ENCODE measurements at regions not wholly inside any gene's neighbourhood (a gene's known extent, or its start where the extent isn't known, plus 50 kb on each side); places are given as distances from the start of the nearest gene placed in this dataset.

DNA sequence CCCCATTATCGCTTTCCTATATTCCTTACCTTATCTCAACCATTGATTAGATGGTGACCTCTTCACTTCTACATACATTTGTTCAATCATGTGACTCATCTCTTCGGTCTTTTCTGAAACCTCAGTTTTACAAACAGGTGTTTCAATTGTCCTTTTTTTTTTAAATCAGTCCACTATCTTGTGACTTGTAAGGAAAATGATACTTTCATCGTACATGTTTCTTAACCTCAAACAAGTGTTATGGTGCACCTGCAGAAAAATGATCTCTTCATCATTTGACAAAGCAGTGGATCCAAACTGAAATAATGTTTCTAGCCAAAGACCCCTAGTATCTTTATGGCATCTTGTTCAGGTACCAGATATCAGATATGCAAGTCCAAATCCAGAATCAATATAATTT lies 1157.2 kb downstream of the MRPL39 start:
- Histone ChIP-seq H3K4me2 (ENCODE audit: low read depth, low read length, poor library complexity, severe bottlenecking) (no peak overlapping the region), H3K9me2 (replicated peaks; ENCODE audit: low read depth, low read length) (no peaks in the 10 kb centered on the region), H3F3A (ENCODE audit: low read depth) (no peaks in the 10 kb centered on the region), H3K4me3 (ENCODE audit: low read length, poor library complexity, severe bottlenecking) (no peak overlapping the region), H2AFZ (ENCODE audit: low read length) (no peak overlapping the region), H3K36me3 (ENCODE audit: insufficient read depth, low read length) (no peaks in the 10 kb centered on the region), H4K20me1 (ENCODE audit: insufficient read depth, low read length, poor library complexity, severe bottlenecking) (no peaks in the 10 kb centered on the region), H3K9ac (ENCODE audit: low read depth, low read length, poor library complexity, severe bottlenecking) (no peak overlapping the region), H3K27me3 (ENCODE audit: insufficient read depth, low read length, poor library complexity, severe bottlenecking) (no peaks in the 10 kb centered on the region), H3K4me1 (ENCODE audit: insufficient read depth, low read length, poor library complexity, severe bottlenecking) (no peaks in the 10 kb centered on the region), H3K79me2 (ENCODE audit: insufficient read depth, low read length) (no peaks in the 10 kb centered on the region), H3K9me3 (ENCODE audit: insufficient read depth, low read depth, low read length) (no peaks in the 10 kb centered on the region)
- TF ChIP-seq EZH2phosphoT487 (IDR thresholded peaks at IDR 0.05; ENCODE audit: borderline replicate concordance) = no peak
- TF ChIP-seq, protein P1, sequence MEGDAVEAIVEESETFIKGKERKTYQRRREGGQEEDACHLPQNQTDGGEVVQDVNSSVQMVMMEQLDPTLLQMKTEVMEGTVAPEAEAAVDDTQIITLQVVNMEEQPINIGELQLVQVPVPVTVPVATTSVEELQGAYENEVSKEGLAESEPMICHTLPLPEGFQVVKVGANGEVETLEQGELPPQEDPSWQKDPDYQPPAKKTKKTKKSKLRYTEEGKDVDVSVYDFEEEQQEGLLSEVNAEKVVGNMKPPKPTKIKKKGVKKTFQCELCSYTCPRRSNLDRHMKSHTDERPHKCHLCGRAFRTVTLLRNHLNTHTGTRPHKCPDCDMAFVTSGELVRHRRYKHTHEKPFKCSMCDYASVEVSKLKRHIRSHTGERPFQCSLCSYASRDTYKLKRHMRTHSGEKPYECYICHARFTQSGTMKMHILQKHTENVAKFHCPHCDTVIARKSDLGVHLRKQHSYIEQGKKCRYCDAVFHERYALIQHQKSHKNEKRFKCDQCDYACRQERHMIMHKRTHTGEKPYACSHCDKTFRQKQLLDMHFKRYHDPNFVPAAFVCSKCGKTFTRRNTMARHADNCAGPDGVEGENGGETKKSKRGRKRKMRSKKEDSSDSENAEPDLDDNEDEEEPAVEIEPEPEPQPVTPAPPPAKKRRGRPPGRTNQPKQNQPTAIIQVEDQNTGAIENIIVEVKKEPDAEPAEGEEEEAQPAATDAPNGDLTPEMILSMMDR (conservative IDR thresholded peaks at IDR 0.05; ENCODE audit: low read length) = no peak

DNA sequence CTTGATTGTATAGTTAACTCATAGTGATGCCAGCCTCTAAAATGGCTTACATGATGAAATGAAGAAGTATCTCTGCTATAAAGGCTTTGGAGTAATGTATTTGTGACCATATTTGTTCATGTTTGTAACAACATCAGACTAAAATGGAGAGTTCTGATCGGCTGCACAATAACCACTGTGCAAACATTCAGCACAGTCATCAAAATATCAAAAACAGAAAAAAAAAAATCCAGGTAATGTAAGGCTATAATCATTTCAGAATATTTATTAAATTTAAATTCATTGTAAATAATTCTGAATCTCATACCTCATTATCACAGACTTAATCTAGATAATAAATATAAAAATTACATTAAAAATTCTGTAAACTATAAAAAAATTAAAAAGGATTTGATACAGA lies 1161.8 kb downstream of the MRPL39 start:
- no peaks in the 10 kb centered on the region for H3K9me2 ChIP-seq (replicated peaks; ENCODE audit: low read depth, low read length)
- no peak overlapping the region for H2AFZ ChIP-seq (ENCODE audit: low read length)
- TF ChIP-seq, protein P1 (conservative IDR thresholded peaks at IDR 0.05; ENCODE audit: low read length) = no peak
- TF ChIP-seq EZH2phosphoT487 (IDR thresholded peaks at IDR 0.05; ENCODE audit: borderline replicate concordance) = no peak
- H4K20me1 ChIP-seq (ENCODE audit: insufficient read depth, low read length, poor library complexity, severe bottlenecking) = no peaks in the 10 kb centered on the region
- peaks cover 9% of the 10 kb centered on the region for H3K4me1 ChIP-seq (ENCODE audit: insufficient read depth, low read length, poor library complexity, severe bottlenecking)
- 0 out of 2 replicates have a peak, but pooled peaks cover 2% of the 10 kb centered on the region for H3K36me3 ChIP-seq (ENCODE audit: insufficient read depth, low read length)
- no peaks in the 10 kb centered on the region for H3K79me2 ChIP-seq (ENCODE audit: insufficient read depth, low read length)
- H3F3A ChIP-seq (ENCODE audit: low read depth) = no peaks in the 10 kb centered on the region
- H3K9ac ChIP-seq (ENCODE audit: low read depth, low read length, poor library complexity, severe bottlenecking) = no peak overlapping the region
- H3K9me3 ChIP-seq (ENCODE audit: insufficient read depth, low read depth, low read length) = no peaks in the 10 kb centered on the region
- H3K4me3 ChIP-seq (ENCODE audit: low read length, poor library complexity, severe bottlenecking) = no peak overlapping the region
- no peaks in the 10 kb centered on the region for H3K27me3 ChIP-seq (ENCODE audit: insufficient read depth, low read length, poor library complexity, severe bottlenecking)
- no peak overlapping the region for H3K4me2 ChIP-seq (ENCODE audit: low read depth, low read length, poor library complexity, severe bottlenecking)

DNA sequence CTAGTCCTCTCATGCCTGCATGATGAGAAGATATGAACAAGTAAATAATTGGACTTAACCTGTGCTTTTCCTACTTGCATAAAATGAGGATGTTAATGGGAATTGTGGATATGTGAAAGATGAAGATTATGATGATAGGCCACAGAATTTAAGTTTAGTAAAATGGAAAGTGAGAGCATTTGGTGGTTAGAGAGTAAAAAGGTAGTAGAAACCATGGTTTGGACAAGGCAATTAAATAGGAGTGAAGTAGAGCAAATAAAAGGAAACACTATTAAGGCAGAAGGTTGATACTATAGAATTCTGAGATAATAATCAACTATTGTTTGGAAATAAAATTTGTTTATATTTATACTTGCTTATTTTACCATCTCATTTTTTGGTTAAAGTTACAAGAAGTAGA lies 1162.5 kb downstream of the MRPL39 start:
- Histone ChIP-seq H3K9me2 (replicated peaks; ENCODE audit: low read depth, low read length) (no peaks in the 10 kb centered on the region), H3K27me3 (ENCODE audit: insufficient read depth, low read length, poor library complexity, severe bottlenecking) (no peaks in the 10 kb centered on the region), H3K9ac (ENCODE audit: low read depth, low read length, poor library complexity, severe bottlenecking) (no peak overlapping the region), H3K36me3 (ENCODE audit: insufficient read depth, low read length) (0 out of 2 replicates have a peak, but pooled peaks cover 2% of the 10 kb centered on the region), H4K20me1 (ENCODE audit: insufficient read depth, low read length, poor library complexity, severe bottlenecking) (no peaks in the 10 kb centered on the region), H3K9me3 (ENCODE audit: insufficient read depth, low read depth, low read length) (no peaks in the 10 kb centered on the region), H3K4me2 (ENCODE audit: low read depth, low read length, poor library complexity, severe bottlenecking) (no peak overlapping the region), H3K4me1 (ENCODE audit: insufficient read depth, low read length, poor library complexity, severe bottlenecking) (peaks cover 11% of the 10 kb centered on the region), H3K4me3 (ENCODE audit: low read length, poor library complexity, severe bottlenecking) (no peak overlapping the region), H3F3A (ENCODE audit: low read depth) (no peaks in the 10 kb centered on the region), H3K79me2 (ENCODE audit: insufficient read depth, low read length) (no peaks in the 10 kb centered on the region), H2AFZ (ENCODE audit: low read length) (no peak overlapping the region)
- TF ChIP-seq, protein P1 (conservative IDR thresholded peaks at IDR 0.05; ENCODE audit: low read length) = no peak
- no peak for TF ChIP-seq EZH2phosphoT487 (IDR thresholded peaks at IDR 0.05; ENCODE audit: borderline replicate concordance)

All from Loucy (cell line).